Left lung (tissue), 4 donors: ENCODE measurements at regions not wholly inside any gene's neighbourhood (a gene's known extent, or its start where the extent isn't known, plus 50 kb on each side); places are given as distances from the start of the nearest gene placed in this dataset.

Source experiments
- ATAC-seq: fragments of 200-7000 bp; cut with Tn5 transposase; one replicate; pipeline ENCODE4 v1.9.1; 2020; ENCODE audit warnings: moderate library complexity
- DNase-seq, 4 donors: peaks; one replicate each; pipeline ENCODE4 v3.0.0-alpha.2; 2013 to 2020
- H3K27ac ChIP-seq, 2 donors: fragments of 200-600 bp; sonication (generic) in 1 of 2; one replicate each; pipeline versions ENCODE4 v1.5.0 to v1.8.0; 2020 to 2021
- H3K27me3 ChIP-seq, 2 donors: fragments of 200-600 bp; sonication (generic) in 1 of 2; one replicate each; pipeline versions ENCODE4 v1.5.0 to v1.8.0; 2020 to 2021
- H3K36me3 ChIP-seq, 2 donors: fragments of 200-600 bp; sonication (generic) in 1 of 2; one replicate each; pipeline versions ENCODE4 v1.5.0 to v1.8.0; 2020 to 2021
- H3K4me1 ChIP-seq, 2 donors: fragments of 200-600 bp; one replicate each; pipeline ENCODE4 v1.8.0; 2021
- H3K4me3 ChIP-seq, 2 donors: fragments of 200-600 bp; sonication (generic) in 1 of 2; one replicate each; pipeline versions ENCODE4 v1.5.0 to v1.8.0; 2020 to 2021; ENCODE audit warnings: mild to moderate bottlenecking in 1 of 2
- H3K9me3 ChIP-seq, 2 donors: fragments of 200-600 bp; sonication (generic) in 1 of 2; one replicate each; pipeline versions ENCODE4 v1.5.0 to v1.8.0; 2020 to 2021
- intact Hi-C, 2 donors: fragments of 100-400 bp; cut with DNase I; formaldehyde crosslinking; loops; one replicate each; pipeline versions ENCODE4 v1.11.2 to v1.14.2; 2022
- TF ChIP-seq, protein P1 (sequence below), 2 donors: fragments of 200-600 bp; sonication (generic) in 1 of 2; IDR thresholded peaks; one replicate each; pipeline versions ENCODE4 v1.5.0 to v1.8.0; 2021; ENCODE audit warnings: antibody characterized with exemption in 2 of 2
- donor health status: DM: no; HTN: yes; CAD: no.
- donor health status: DM: no; HTN: no; CAD: no.

GRCh38 chr4:18754180-18754579, 732.6 kb upstream of the LCORL start:
- Histone ChIP-seq H3K4me3 (no peak overlapping the region), H3K4me1 (no peaks in the 10 kb centered on the region), H3K27me3 (no peaks in the 10 kb centered on the region), H3K36me3 (no peaks in the 10 kb centered on the region), H3K9me3 (peaks cover 0 to 6% of the 10 kb centered on the region in 2 donors), H3K27ac (no peak overlapping the region)
- no peak for ATAC-seq
- intact Hi-C loops, result no loop called here
- TF ChIP-seq, protein P1, sequence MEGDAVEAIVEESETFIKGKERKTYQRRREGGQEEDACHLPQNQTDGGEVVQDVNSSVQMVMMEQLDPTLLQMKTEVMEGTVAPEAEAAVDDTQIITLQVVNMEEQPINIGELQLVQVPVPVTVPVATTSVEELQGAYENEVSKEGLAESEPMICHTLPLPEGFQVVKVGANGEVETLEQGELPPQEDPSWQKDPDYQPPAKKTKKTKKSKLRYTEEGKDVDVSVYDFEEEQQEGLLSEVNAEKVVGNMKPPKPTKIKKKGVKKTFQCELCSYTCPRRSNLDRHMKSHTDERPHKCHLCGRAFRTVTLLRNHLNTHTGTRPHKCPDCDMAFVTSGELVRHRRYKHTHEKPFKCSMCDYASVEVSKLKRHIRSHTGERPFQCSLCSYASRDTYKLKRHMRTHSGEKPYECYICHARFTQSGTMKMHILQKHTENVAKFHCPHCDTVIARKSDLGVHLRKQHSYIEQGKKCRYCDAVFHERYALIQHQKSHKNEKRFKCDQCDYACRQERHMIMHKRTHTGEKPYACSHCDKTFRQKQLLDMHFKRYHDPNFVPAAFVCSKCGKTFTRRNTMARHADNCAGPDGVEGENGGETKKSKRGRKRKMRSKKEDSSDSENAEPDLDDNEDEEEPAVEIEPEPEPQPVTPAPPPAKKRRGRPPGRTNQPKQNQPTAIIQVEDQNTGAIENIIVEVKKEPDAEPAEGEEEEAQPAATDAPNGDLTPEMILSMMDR (IDR thresholded peaks at IDR 0.05), result no peak
- no peak for DNase-seq

DNA sequence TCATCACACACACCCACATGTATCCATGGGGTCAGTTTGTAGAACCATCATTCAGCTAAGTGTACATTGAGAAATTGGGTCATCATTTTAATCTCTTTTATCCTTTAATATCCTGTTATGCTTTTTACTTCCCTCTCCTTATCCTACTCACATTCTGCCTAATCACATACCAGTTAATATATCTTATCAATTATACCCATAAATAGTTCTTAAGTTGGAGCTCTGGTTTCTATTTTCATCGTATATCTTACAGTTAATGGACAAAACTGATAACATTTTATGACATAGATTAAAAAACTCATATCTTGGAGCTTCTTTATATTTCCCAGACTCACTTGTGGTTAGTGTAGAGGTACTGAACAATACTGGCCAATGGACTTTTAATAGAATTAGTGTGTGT, 729.5 kb upstream of the LCORL start:
- intact Hi-C loops, result no loop called here
- DNase-seq (no peak), ATAC-seq (no peak)
- Histone ChIP-seq H3K4me1 (no peaks in the 10 kb centered on the region), H3K36me3 (no peaks in the 10 kb centered on the region), H3K27ac (no peak overlapping the region), H3K4me3 (no peak overlapping the region), H3K9me3 (peaks cover 0 to 11% of the 10 kb centered on the region in 2 donors), H3K27me3 (no peaks in the 10 kb centered on the region)
- TF ChIP-seq, protein P1 (IDR thresholded peaks at IDR 0.05), result no peak

- DNase-seq (no peak), ATAC-seq (no peak)
- peaks cover 0 to 11% of the 10 kb centered on the region in 2 donors for H3K9me3 ChIP-seq
- H3K4me3 ChIP-seq, result no peak overlapping the region
- no peak overlapping the region for H3K27ac ChIP-seq
- TF ChIP-seq, protein P1 (IDR thresholded peaks at IDR 0.05), result no peak
- H3K36me3 ChIP-seq, result no peaks in the 10 kb centered on the region
- intact Hi-C loops, result no loop called here
- no peaks in the 10 kb centered on the region for H3K4me1 ChIP-seq
- H3K27me3 ChIP-seq, result no peaks in the 10 kb centered on the region
These were observed 727.8 kb upstream of the LCORL start for GRCh38 chr4:18749391-18749790.

DNA sequence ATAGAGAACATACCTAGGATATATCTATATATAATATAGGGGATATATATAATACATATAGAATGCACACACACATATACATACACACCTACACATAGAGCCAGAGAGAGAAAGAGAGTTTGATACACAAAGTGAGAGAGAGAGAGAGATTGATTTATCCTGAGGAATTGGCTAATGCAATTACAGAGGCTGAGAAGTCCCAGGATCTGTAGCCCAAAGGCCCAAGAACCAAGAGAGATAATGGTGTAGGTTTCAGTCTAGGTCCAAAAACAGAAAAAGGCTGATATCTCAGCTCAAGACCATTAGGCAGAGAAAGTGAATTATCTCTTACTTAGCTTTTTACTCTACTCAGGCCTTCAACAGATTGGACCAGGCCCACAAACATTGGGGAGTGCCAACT, 715.0 kb upstream of the LCORL start:
- H3K4me1 ChIP-seq, result no peaks in the 10 kb centered on the region
- ATAC-seq (no peak), DNase-seq (no peak)
- H3K27ac ChIP-seq, result no peak overlapping the region
- no peaks in the 10 kb centered on the region for H3K36me3 ChIP-seq
- H3K4me3 ChIP-seq, result no peak overlapping the region
- TF ChIP-seq, protein P1 (IDR thresholded peaks at IDR 0.05), result no peak
- H3K27me3 ChIP-seq, result no peaks in the 10 kb centered on the region
- no peaks in the 10 kb centered on the region for H3K9me3 ChIP-seq
- intact Hi-C loops, result no loop called here

DNA sequence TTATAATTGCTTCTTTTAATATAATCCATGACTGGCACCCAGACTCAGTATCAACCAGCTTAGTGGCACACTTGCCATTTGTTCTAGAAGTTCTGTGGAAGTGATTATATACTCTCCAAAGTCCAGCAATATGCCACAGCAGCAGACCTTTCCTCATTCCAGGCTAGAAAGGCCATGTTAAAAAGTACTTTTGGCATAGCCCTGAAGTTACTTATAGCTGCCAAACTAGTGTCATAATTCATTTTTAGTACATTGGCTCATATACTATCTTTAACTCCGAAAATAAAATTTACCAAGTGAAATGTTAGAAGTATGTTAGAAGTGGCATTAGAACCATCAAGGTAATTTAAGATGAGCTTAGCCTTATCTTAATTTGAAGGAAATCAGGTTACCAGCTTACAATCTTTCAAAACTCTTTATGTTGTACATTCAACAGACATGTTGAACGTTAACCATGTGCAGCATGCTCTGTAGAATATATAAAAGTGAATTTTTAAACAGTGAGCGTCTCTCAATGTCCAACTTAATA, 714.2 kb upstream of the LCORL start:
- no peak for ATAC-seq
- Histone ChIP-seq H3K4me1 (no peaks in the 10 kb centered on the region), H3K27ac (no peak overlapping the region), H3K9me3 (no peaks in the 10 kb centered on the region), H3K27me3 (no peaks in the 10 kb centered on the region), H3K4me3 (no peak overlapping the region), H3K36me3 (no peaks in the 10 kb centered on the region)
- TF ChIP-seq, protein P1 (IDR thresholded peaks at IDR 0.05), result no peak
- no peak for DNase-seq
- intact Hi-C loops, result no loop called here
